D721Med (cell line): ENCODE measurements at regions not wholly inside any gene's neighbourhood (a gene's known extent, or its start where the extent isn't known, plus 50 kb on each side); places are given as distances from the start of the nearest gene placed in this dataset.

ENCODE experiments used
- DNase-seq: peaks from one replicate; pipeline ENCODE4 v3.0.0; 2011; ENCODE audit warnings: low spot score; ENCODE audit not compliant: insufficient read length
- FAIRE-seq: peaks from 2 replicates; lab custom pipeline; 2011; peaks lifted over from hg19 to GRCh38; lab: Jason Lieb, UNC
- CTCF ChIP-seq: IDR thresholded peaks from 2 replicates; pipeline ENCODE4 v1.5.1; 2012; ENCODE audit warnings: mild to moderate bottlenecking, control low read depth; ENCODE audit not compliant: insufficient read depth; ENCODE audit errors: missing control alignments

GRCh38 chr3:45329761-45330305 is 58.5 kb upstream of the LARS2 start:
- TF ChIP-seq CTCF: no peak
- no peak for DNase-seq
- FAIRE-seq: no peak

- peak; percentile 4 for TF ChIP-seq CTCF
- FAIRE-seq (no peak), DNase-seq (no peak)
These were observed 57.7 kb upstream of the LARS2 start for GRCh38 chr3:45330510-45331295.

GRCh38 chr3:45332493-45332892 is 55.9 kb upstream of the LARS2 start:
- TF ChIP-seq CTCF: no peak
- DNase-seq (no peak), FAIRE-seq (no peak)

GRCh38 chr3:45332901-45333407 is 55.4 kb upstream of the LARS2 start:
- TF ChIP-seq CTCF: no peak
- FAIRE-seq (no peak), DNase-seq (no peak)

GRCh38 chr3:45333549-45333948 is 54.8 kb upstream of the LARS2 start:
- FAIRE-seq (no peak), DNase-seq (no peak)
- TF ChIP-seq CTCF: no peak

- TF ChIP-seq CTCF: no peak
- DNase-seq: no peak
- no peak for FAIRE-seq
These were observed 50.4 kb upstream of the LARS2 start for GRCh38 chr3:45337839-45338470.
